ENCODE measurements at regions not wholly inside any gene's neighbourhood (a gene's known extent, or its start where the extent isn't known, plus 50 kb on each side); places are given as distances from the start of the nearest gene placed in this dataset.

- no peak for DNase-seq (ENCODE audit: low read depth in 4 of 4, low spot score in 3 of 4)
Measured at GRCh38 chr6:33967966-33968724, 164.3 kb upstream of the MLN start.

GRCh38 chr6:33967265-33967767 lies 163.5 kb upstream of the MLN start:
- no peak for DNase-seq (ENCODE audit: low read depth in 4 of 4, low spot score in 3 of 4)

- no peak for DNase-seq (ENCODE audit: low read depth in 4 of 4, low spot score in 3 of 4)
Measured at GRCh38 chr6:33966536-33966935, 162.7 kb upstream of the MLN start.

GRCh38 chr6:33965766-33966165 lies 162.0 kb upstream of the MLN start:
- DNase-seq (ENCODE audit: low read depth in 4 of 4, low spot score in 3 of 4), result no peak

GRCh38 chr6:33964387-33964786 lies 160.6 kb upstream of the MLN start:
- DNase-seq (ENCODE audit: low read depth in 4 of 4, low spot score in 3 of 4), result no peak

GRCh38 chr6:33963136-33963750 lies 159.4 kb upstream of the MLN start:
- no peak for DNase-seq (ENCODE audit: low read depth in 4 of 4, low spot score in 3 of 4)

- no peak for DNase-seq (ENCODE audit: low read depth in 4 of 4, low spot score in 3 of 4)
Measured at GRCh38 chr6:33962246-33963027, 158.6 kb upstream of the MLN start.

GRCh38 chr6:33961691-33962090 lies 157.9 kb upstream of the MLN start:
- no peak for DNase-seq (ENCODE audit: low read depth in 4 of 4, low spot score in 3 of 4)

- no peak for DNase-seq (ENCODE audit: low read depth in 4 of 4, low spot score in 3 of 4)
Measured at GRCh38 chr6:33960345-33961313, 156.8 kb upstream of the MLN start.

GRCh38 chr6:33959661-33960344 lies 156.0 kb upstream of the MLN start:
- no peak for DNase-seq (ENCODE audit: low read depth in 4 of 4, low spot score in 3 of 4)

- no peak for DNase-seq (ENCODE audit: low read depth in 4 of 4, low spot score in 3 of 4)
Measured at GRCh38 chr6:33959329-33959651, 155.5 kb upstream of the MLN start.

- DNase-seq (ENCODE audit: low read depth in 4 of 4, low spot score in 3 of 4), result no peak
Measured at GRCh38 chr6:33958526-33959328, 154.9 kb upstream of the MLN start.

GRCh38 chr6:33957892-33958525 lies 154.2 kb upstream of the MLN start:
- no peak for DNase-seq (ENCODE audit: low read depth in 4 of 4, low spot score in 3 of 4)

- no peak for DNase-seq (ENCODE audit: low read depth in 4 of 4, low spot score in 3 of 4)
Measured at GRCh38 chr6:33957131-33957891, 153.5 kb upstream of the MLN start.

GRCh38 chr6:33956206-33956605 lies 152.4 kb upstream of the MLN start:
- no peak for DNase-seq (ENCODE audit: low read depth in 4 of 4, low spot score in 3 of 4)

GRCh38 chr6:33955566-33955965 lies 151.8 kb upstream of the MLN start:
- no peak for DNase-seq (ENCODE audit: low read depth in 4 of 4, low spot score in 3 of 4)

- DNase-seq (ENCODE audit: low read depth in 4 of 4, low spot score in 3 of 4), result no peak
Measured at GRCh38 chr6:33954453-33954852, 150.7 kb upstream of the MLN start.

- DNase-seq (ENCODE audit: low read depth in 4 of 4, low spot score in 3 of 4), result no peak
Measured at GRCh38 chr6:33953171-33953570, 149.4 kb upstream of the MLN start.

Data from right renal pelvis (tissue), 4 donors.